ENCODE measurements at regions not wholly inside any gene's neighbourhood (a gene's known extent, or its start where the extent isn't known, plus 50 kb on each side); places are given as distances from the start of the nearest gene placed in this dataset.

DNA sequence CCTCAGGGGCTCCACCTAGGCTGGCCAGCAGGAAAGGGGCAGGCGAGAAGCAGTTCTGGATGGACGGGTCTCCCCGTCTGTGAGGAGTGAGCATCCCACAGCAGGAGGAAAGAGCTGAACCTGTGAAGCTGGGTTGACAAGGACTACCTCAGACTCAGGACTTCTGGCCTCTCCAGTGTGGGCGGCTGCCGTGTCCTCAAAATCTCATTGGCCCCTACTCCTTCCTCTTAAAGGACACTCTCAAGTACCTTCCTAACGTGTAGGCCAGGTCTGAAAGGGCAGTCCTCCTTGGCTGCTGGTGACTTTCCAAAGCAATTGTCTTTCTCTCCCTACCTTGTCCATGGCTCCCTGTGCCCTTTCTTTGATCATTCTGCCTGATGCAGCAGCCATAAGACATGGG lies 107.0 kb upstream of the AKIP1 start:
- TF ChIP-seq POLR2A (IDR thresholded peaks at IDR 0.05; ENCODE audit: low read depth, low read length) (no peak), POLR2AphosphoS5 (IDR thresholded peaks at IDR 0.05; ENCODE audit: low read depth, low read length) (no peak)

Data from GM12892 (cell line).